Left kidney (tissue), 1 donor: ENCODE measurements at regions not wholly inside any gene's neighbourhood (a gene's known extent, or its start where the extent isn't known, plus 50 kb on each side); places are given as distances from the start of the nearest gene placed in this dataset.
"Not testable (repeated sequence)": the region's sequence is repeated elsewhere in the genome, so short reads cannot be mapped to it uniquely, and the experiment has no call there.

Source experiments
- DNase-seq: peaks from one replicate; pipeline ENCODE4 v3.0.0-alpha.2; 2013

DNA sequence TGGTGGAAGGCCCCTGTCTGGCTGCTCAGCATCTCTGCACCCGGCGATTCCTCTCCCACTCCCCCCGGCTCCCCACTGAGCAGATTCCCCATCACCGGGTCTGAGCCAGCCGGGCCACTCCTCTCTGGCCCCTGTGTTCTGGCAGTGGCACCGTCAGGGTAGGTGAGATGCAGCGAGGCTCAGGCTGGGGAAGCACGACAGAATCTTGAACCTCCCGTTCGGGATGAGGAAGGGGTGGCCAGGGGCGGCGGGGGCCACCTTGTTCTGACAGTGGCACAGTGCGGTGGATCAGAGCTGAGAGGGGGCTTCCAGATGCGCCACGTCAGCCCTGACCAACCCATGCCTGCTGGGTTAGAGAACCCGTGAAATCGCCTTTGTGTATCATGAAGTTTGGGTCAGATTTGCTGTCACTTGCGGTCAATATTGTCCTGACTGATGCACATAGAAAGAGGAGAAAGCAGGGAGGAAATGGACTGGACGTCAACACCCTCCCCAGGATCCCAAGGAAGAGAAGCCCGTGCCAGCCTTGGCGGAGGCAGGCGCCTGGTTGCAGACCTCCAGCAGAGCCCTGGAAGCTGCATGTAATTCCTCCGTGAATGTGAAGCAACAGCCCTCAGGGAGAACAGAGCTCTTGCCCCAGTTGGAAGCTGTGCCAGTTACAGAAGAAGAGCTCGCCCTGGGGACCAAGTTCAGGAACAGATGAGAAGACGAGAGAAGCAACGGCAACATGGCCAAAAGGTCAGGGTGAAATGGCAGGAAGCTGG is 137.1 kb upstream of the SFSWAP start:
- DNase-seq, result no peak

DNA sequence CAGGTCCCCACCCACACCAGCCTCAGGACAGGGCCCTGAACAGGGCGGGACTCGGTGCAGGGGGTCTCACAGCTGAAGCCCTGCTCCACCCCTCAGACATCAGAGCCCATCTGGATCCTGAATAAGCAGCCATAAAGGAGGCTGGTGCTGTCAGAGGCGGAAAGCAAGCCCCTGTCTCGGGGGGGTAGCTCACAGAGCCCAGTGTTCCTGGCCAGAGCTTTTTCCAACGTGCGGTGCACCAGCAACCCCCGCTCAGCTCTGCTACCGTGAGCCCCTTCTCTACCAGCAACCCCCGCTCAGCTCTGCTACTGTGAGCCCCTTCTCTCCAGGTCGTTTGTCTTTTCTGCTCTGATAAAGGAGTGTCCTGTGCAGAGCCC is 136.5 kb upstream of the SFSWAP start:
- DNase-seq, result no peak

DNA sequence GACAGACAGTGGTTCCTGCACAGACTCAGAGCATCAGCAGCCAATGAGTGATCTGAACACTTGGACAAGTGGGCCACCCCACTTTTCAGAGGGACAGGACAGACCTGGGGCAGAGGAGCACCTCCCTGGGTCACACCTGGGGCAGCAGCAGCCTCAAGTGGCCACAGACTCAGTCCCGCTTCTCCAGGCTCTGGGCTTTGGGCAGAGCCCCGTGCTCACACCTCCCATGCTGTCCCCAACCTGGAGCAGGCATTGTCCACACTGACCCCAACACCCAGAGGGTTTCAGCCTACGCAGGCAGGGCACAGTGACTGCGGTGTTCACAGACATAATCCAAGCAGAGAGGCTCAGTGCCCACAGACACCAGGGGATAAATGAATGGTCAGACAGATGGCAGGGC is 135.5 kb upstream of the SFSWAP start:
- DNase-seq, result no peak

DNA sequence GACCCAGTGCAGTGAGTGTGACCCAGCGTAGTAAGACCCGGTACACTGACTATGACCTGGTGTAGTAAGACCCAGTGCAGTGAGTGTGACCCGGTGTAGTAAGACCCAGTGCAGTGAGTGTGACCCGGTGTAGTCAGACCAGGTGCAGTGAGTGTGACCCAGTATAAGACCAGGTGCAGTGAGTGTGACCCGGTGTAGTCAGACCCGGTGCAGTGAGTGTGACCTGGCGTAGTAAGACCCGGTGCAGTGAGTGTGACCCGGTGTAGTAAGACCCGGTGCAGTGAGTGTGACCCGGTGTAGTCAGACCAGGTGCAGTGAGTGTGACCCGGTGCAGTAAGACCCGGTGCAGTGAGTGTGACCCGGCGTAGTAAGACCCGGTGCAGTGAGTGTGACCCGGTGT is 134.2 kb upstream of the SFSWAP start:
- not testable (repeated sequence) for DNase-seq

DNA sequence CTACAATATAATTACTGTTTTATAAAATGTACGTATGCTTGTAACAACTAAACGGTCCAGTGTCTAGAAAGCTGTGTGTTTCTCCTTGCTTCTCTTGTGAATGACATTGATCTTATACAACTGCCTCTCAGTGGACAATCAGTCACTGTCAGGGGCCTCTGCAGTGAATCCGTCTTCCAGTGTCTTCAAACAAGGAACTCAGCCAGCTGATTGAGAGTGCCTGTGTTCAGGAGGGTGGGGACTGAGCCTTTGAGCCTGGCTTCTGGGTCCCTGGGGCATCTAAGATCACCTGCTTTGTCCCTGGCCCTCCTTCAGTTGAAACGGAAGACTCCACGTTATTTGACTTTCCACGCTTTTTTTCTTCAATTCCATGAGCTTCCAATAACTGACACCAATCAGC is 133.1 kb upstream of the SFSWAP start:
- no peak for DNase-seq

DNA sequence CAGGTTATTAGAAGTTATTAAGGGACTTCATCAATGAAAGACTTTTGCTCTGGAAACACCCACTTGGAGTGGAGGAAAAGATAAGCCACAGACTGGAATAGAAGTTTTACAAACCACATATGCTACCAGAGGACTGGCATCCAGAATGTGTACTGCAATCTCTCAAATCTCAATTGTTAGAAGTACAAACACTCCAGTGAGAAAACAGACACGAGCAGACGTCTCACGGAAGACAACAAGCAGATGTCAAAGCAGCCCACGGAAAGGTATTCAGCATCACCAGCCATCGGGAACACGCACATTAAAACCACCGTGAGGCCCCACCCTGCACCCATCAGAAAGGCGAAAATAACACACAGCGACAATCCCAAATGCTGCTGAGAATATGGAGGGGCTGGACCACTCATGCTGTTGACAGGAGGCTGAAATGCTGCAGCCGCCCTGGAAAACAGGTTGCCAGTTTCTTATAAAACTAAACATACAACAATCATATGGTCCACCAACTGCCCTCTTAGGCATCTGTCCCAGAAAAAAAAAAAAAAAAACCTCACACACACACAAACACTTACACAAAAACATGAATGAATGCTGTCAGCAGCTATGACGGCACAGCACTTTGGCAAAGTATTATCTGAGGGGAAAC is 131.9 kb upstream of the SFSWAP start:
- no peak for DNase-seq

DNA sequence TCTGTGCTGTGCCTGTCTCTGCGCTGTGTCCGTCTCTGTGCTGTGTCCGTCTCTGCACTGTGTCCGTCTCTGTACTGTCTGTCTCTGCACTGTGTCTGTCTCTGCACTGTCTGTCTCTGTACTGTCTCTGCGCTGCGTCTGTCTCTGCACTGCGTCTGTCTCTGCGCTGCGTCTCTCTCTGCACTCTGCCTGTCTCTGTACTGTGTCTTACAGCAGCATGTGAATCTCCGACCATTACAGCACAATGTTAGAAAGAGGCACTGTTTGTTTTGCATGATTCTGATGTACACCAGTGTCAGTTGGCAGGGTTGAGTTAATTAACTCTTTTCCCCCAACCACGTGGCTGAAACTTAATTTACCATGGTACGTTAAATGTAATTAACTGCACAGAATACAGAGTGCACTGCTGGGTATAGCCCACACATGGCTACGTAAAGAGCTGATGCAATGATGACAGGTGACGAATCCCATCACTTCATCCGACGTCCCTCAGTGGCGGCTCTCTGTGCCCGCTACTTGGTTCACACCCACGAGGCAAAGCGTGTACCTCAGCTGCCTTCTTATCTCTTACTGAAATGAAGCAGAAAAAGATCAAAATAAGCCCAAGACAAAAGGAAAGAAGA is 127.7 kb upstream of the SFSWAP start:
- no peak for DNase-seq

DNA sequence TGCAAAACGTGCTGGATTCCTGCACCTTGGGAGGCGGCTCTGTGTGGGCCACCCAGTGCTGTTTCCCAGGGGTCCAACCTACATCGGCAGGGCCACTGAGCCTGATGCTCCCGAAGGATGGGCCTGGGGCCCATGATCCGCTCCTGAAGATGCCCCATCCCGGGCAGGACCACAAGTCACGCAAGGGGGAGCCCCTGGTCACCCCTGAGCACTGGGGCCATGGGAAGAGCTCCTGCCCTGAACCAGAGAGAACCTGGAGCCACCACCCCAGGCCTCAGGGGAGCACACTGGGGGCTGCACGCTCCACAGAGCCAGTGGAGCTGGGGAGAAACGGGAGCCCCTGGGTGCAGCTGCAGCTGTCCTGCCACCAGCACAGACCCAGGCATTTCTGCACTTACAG is 124.6 kb upstream of the SFSWAP start:
- no peak for DNase-seq

DNA sequence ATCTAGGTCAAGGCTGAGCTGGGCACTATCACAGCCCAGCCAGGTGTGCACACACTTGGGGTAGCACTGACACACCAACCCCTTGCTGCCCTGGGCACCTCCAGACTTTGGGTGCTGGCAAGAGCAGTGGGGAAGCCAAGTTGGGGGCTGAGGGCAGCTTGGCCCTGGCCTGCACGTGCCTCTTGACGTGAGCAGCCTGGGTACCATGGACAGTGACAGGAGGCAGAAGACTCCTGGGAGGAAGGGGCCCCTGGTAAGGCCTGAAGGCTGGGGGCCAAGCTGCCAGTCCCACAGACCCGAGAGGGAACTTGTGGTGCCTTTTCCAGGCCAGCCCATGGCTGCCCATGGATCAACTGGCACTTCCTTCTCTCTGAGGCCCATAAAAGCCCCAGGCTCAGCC is 124.1 kb upstream of the SFSWAP start:
- no peak for DNase-seq

DNA sequence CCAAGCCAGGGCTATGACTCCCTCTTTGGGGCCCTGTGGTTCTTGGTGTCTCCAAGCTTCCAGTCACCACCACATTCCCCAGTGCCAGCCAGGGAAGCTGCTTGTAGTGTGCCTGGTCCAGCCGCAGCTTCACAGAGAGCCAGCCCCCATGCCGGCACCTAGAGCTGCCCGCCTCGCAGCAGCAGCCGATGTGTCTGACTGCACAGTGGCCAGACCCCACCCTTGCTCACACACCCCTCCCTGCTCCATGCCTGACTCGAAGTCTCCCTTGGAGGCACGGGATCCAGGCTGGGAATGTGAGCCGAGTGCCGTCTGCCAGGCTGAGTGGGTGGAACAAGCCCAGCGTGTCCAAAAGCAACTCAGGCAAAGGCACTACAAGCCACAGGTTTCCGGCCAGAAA is 123.3 kb upstream of the SFSWAP start:
- DNase-seq, result no peak

DNA sequence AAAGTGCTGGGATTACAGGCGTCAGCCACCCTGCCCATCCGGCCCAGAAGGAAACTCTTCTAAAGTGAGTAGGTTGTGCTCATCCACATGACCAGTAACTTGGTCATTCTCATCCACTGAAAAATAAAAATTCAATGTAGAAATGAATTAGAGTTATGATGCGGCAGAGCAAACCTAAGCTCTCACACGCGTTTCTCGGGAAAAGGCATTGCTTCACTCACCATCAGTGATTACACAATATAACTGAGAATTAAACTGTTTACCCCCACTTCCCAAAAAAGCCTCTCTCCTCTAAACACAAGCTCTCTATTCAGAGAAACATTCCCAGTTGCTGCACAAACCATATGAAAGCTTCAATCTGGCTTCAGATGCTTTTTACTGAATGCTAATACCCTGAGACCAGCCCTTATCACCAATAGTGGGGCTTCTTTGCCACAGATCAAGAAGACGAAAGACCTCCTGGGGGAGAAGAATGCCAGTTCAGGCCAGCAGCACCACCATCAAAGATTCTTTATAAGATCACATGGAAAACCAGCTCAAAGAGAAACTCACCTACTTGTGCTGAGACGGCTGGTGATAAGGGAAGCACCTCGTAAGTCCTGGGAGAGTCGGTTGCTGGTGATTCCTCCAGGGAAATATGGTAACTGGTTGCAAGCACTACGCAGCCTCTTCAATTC is 121.5 kb upstream of the SFSWAP start:
- no peak for DNase-seq

DNA sequence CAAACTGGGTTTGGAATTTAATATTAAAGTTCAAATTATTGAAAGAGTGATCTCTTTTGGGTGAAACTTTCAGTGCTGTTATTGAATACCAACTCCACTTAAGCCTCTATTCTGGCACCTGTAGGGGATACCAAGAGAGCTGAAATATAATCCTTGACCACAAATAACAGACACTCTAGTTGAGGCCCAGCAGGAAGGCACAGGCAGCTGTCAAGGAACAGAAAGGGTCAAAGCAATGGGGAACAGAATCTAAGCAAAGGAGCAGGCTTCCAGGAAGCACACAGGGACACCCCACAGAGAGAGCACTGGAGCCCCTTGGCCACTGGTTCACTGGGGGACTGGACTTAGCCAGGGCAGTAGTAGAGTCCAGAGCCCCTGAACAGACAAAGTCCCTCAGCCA is 120.9 kb upstream of the SFSWAP start:
- DNase-seq, result no peak

DNA sequence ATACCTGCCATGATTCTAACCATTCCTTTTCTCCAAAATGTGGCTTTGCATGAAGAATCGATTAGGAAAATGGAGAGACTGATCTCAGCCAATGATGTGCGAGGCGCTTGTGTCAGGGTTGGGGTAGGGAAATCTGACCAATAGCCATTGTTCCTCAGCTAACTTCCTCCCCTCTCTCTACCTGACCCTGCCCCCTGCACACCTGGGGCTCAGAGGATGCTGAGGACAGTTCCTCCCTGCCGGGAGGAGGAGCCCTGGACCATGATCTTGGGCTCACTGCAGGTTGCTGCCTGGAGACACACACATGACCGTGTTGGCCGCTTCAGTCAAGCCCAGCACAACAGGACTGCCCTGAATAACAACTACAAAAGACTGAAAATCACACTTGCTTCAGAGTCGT is 119.8 kb upstream of the SFSWAP start:
- DNase-seq, result no peak

DNA sequence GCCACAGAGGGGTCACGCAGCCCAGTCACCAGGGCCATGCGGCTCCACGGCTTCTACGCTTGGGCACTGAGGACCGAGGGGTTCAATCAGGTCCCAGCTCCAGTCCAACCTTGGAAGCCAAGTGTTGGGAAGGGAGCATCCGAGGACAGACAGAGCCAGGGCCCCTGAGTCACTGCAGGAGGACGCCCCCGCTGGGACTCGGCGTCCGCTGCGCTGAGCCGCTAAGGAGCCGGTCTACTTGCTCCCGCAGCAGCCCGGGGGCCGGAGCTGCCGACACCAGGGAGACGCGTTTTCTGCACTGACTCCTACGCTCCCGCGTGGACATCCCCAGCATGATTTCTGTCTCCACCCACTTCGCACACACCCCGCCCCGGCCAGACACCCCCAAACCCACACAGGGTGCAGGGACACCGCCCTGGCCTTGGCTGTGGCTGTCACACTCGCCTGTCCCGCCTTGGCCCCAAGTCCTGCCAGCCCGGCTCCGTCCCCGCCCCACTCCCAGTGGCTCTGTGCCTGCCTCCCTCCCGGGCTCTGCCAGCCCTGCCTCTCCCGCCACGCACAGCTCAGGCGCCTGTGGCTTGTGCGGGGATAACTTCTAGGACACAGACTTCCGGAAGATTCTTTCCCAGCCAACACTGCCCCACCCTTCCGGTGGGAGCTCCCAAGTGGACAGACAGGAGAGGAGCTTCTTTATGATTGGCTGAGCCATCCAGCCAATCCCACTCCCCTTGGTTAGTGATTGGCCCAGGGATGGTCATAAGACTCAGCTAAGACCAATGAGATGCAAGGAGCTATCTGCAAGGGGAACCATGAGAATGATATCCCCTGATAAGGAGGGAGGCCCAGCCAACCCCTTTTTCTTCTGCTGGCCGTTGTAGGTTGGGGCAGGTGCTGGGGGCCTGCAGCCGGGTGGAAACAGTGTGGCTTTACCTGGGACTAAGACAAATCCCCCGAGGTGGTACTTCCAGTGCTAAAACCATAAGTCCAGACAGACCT is 118.9 kb upstream of the SFSWAP start:
- no peak for DNase-seq

DNA sequence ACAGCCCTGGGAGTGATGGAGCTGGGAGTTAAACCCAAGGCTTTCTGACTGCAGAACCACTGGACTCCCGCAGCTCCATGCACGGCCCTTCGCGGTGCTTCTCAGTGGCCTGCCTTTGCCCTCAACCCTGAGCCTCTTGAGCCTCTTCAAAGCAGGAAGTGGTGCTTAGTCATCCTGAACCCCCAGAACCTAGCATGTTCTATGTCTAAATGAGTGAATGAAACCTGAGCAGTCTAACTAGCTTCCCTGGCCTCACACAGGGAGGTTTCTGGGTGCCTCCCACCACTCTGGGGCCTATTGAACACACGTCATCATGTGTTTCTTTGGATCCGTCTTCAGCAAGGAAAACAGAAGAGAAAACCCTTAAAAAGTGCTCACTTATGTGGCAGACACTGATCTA is 117.9 kb upstream of the SFSWAP start:
- DNase-seq, result no peak

DNA sequence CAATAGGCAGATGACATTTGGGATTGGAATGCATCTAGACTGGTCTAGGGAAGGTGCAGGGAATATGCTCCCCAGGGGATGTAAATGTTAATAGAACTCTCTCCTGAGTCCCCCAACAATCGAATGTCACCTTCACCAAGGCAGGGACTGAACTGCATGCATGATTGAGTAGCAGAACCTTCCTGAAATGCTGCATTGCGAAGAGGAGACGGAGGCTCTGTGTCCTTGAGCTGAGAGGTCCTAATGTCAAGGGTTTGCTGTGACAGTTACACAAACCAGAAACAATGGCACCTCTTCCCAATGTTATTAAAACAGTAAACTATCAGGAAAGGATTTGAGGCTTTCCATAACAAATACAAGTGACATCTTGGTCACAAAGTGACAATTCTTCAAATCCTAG is 117.5 kb upstream of the SFSWAP start:
- no peak for DNase-seq

DNA sequence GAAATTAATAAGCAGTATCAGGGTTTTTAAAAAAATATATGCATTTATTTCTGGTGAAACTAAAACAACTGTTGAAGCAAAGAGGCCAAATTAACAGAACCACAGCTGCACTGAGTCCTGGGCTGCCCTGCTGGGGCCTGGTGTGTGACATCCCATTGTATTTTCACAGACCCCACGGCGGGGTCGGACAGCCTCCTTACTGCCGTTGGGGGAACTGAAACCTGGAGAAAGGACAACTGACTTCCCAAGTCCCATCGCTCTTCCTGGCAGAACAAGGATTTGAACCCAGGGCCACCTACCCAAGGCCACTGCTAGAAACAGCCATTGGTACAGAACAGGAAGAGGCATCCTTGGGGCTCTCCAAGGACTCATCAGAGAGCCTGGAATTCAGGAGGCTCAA is 114.8 kb upstream of the SFSWAP start:
- no peak for DNase-seq

DNA sequence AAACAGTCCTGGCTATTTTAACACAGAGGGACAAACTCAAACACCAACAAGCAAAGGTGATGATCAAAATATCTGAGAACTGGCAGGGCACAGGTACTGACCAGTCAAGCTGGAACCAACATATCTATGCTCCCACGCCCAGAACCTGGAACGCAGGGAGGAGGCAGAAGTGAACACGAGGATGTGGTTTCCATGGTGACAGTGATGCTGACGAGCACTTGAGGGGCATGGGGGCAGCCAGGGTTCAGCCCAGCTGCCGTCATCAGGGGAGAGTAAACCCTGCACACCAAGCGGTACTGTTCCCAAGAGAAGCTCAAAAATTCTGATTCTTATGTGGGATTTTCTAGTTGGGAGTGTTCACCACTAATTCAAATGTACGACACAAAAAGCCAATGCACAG is 113.6 kb upstream of the SFSWAP start:
- no peak for DNase-seq

DNA sequence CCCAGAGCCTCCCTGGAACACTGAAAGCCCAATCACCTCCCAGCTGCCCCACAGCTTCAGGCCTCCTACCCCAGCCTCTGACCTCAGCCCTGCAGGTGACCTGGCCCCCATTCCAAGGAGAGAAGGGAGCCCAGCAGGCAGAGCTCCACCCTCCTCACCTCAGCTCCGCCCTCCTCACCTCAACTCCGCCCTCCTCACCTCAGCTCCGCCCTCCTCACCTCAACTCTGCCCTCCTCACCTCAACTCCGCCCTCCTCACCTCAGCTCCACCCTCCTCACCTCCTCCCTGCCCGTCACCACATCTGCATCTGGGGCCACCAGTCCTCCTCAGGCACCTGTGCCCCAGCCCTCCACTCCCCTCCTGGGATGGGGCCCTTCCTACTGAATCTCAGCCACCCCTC is 112.2 kb upstream of the SFSWAP start:
- DNase-seq, result no peak

DNA sequence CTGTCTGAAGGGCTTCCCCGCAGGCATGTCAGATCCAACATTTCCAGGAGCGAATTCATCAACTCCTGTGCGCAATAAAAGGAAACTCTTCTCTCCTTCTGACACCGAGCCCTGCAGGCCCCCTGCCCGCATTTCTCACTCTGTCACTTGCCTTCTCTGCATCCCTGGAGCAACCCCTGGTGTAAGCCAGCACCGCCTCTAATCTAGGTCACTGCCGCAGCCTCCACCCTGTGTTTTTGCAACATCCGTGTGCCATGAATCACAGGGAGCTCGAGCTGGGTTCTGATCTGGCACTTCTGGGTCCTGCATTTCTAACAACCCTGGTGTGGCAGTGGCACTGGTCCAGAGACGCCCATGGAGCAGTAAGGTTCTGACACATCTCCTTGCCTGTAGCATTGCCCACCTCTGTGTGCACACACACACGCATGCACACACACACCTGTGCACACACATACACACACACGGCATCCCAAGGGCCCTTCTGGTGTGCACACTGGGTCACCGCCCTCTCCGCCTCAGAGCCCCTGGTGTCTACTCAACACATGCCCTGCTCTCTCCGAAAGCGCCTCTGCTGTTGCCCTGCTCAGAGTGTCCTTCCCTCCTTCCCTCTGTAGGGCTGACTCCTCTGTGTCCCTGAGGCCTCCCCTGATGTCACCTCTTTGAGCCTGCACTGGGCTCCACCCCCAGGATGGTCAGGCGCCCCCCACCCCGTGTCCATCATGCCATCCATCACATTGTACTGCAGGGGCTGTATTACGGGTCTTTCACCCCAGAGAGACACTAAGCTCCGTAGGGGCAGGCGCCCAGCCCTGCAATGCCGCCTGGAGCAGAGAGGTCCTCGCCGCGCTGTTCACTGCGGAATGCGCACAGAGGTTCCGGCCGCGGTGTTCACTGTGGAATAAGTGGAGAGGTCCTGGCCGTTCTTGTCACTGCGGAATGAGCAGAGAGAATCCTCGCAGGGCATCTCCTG is 111.4 kb upstream of the SFSWAP start:
- DNase-seq, result no peak

DNA sequence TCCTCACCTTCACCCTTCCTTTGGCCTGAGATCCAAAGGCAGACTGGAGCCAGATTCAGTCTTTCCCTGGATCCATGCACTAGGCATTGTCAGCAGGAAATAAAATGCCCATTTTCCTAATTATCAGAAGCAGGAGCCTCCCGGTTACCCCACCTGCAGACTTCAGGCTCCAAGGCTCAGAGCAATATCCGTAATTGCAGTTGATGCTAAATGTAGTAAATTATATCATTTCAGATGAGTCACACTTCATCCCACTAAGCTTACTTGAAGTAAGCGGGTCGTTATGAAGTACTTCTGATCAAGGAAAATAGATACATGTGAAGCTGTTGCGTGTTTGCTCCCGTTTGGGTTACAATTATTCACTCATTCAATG is 110.7 kb upstream of the SFSWAP start:
- no peak for DNase-seq
